MCF 10A (cell line): ENCODE measurements at regions not wholly inside any gene's neighbourhood (a gene's known extent, or its start where the extent isn't known, plus 50 kb on each side); places are given as distances from the start of the nearest gene placed in this dataset.

Experiments
- BruUV-seq: library from RNA; stranded (reverse); fragments of 400-500 nt; replicated peaks from 2 replicates; lab custom pipeline; 2021; lab: Mats Ljungman, UMichigan
- CTCF ChIA-PET: fragments of 300-600 bp; sonication (Branson Sonifier 250); formaldehyde crosslinking; extraction: SDS; loops from one replicate; lab custom pipeline; 2021; ENCODE audit warnings: antibody characterized with exemption, inconsistent platforms; lab: Yijun Ruan, JAX
- POLR2A ChIA-PET: fragments of 300-600, 350-650 bp; sonication (Branson Sonifier 250); formaldehyde crosslinking; extraction: SDS; loops from one replicate; lab custom pipeline; 2020; ENCODE audit warnings: antibody characterized with exemption, inconsistent platforms; lab: Yijun Ruan, JAX
- DNase-seq: peaks from one replicate; pipeline ENCODE4 v3.0.0-alpha.2; 2018; ENCODE audit not compliant: unreplicated experiment
- H3K27ac Mint-ChIP-seq: one replicate; pipeline ENCODE4 v1.8.0; 2022; ENCODE audit warnings: mild to moderate bottlenecking, low read depth, mixed read lengths; ENCODE audit not compliant: unreplicated experiment
- H3K27me3 Mint-ChIP-seq: one replicate; pipeline ENCODE4 v1.8.0; 2022; ENCODE audit warnings: mixed read lengths; ENCODE audit not compliant: insufficient read depth, unreplicated experiment
- H3K36me3 Mint-ChIP-seq: one replicate; pipeline ENCODE4 v1.8.0; 2022; ENCODE audit warnings: mild to moderate bottlenecking, moderate library complexity, mixed read lengths; ENCODE audit not compliant: insufficient read depth, unreplicated experiment
- H3K4me1 Mint-ChIP-seq: one replicate; pipeline ENCODE4 v1.8.0; 2022; ENCODE audit warnings: mixed read lengths; ENCODE audit not compliant: insufficient read depth, unreplicated experiment
- H3K4me3 Mint-ChIP-seq: one replicate; pipeline ENCODE4 v1.8.0; 2022; ENCODE audit warnings: mild to moderate bottlenecking, moderate library complexity, mixed read lengths; ENCODE audit not compliant: unreplicated experiment
- H3K9me3 Mint-ChIP-seq: one replicate; pipeline ENCODE4 v1.8.0; 2022; ENCODE audit warnings: mixed read lengths; ENCODE audit not compliant: unreplicated experiment
- intact Hi-C: fragments of 100-400 bp; cut with micrococcal nuclease; formaldehyde crosslinking; loops from 2 replicates; pipeline ENCODE4 v1.14.1; 2022
- TF ChIP-seq, protein P1 (sequence below): fragments of 200-600 bp; IDR thresholded peaks from one replicate; pipeline ENCODE4 v1.8.0; 2022; ENCODE audit warnings: antibody characterized with exemption, mild to moderate bottlenecking; ENCODE audit not compliant: unreplicated experiment

DNA sequence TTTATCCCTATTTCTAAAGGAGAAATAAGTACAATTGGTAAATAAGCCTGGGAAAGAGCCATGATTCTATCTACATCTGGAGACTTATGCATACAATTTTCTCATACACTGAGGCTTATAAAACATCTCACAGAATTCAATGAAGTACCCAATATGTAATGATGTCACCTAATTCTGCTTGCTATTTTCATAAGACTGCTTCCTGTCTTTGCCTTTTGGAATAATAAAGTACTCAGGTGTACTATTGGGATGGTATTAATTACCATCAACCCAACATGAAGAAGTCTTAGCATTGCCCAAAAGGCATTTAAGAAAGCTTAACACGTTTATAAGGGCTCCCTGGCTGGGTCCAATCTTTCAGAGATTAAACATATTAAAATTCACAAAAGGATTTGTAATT, 216.4 kb upstream of the TSHZ2 start:
- no peaks in the 10 kb centered on the region for H3K27me3 Mint-ChIP-seq
- no peak overlapping the region for H3K4me3 Mint-ChIP-seq
- no peaks in the 10 kb centered on the region for H3K9me3 Mint-ChIP-seq
- H3K4me1 Mint-ChIP-seq = no peaks in the 10 kb centered on the region
- ChIA-PET CTCF (interaction anchor here (1.0 kb wide), 1 partner anchor 9 kb away, joined by 3 read pairs; no protein-coding TSS in a partner anchor), POLR2A (no interaction called here)
- no peaks in the 10 kb centered on the region for H3K36me3 Mint-ChIP-seq
- no TSS peak for BruUV-seq
- DNase-seq = no peak
- TF ChIP-seq, protein P1, sequence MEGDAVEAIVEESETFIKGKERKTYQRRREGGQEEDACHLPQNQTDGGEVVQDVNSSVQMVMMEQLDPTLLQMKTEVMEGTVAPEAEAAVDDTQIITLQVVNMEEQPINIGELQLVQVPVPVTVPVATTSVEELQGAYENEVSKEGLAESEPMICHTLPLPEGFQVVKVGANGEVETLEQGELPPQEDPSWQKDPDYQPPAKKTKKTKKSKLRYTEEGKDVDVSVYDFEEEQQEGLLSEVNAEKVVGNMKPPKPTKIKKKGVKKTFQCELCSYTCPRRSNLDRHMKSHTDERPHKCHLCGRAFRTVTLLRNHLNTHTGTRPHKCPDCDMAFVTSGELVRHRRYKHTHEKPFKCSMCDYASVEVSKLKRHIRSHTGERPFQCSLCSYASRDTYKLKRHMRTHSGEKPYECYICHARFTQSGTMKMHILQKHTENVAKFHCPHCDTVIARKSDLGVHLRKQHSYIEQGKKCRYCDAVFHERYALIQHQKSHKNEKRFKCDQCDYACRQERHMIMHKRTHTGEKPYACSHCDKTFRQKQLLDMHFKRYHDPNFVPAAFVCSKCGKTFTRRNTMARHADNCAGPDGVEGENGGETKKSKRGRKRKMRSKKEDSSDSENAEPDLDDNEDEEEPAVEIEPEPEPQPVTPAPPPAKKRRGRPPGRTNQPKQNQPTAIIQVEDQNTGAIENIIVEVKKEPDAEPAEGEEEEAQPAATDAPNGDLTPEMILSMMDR = no peak
- H3K27ac Mint-ChIP-seq = no peak overlapping the region
- intact Hi-C loops = no loop called here

DNA sequence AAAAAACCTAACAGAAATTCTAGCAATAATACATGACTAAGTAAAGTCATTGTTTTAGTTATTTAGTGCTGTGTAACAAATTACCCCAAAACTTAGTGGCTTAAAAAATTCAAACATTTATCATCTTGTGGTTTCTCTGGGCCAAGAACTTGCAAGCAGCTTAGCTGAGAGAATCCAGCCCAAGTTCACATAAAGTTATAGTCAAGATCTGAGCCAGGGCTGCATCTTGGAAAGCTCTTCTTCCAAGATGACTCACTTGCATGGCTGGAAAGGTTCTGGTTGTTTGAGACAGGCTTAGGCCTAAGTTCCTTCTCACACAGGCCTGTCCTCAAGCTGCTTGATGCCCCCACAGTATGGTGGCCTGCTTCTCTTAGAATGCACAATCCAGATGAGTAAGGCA, 217.8 kb upstream of the TSHZ2 start:
- H3K27ac Mint-ChIP-seq = no peak overlapping the region
- no TSS peak for BruUV-seq
- no peaks in the 10 kb centered on the region for H3K4me1 Mint-ChIP-seq
- H3K36me3 Mint-ChIP-seq = no peaks in the 10 kb centered on the region
- no peaks in the 10 kb centered on the region for H3K27me3 Mint-ChIP-seq
- H3K9me3 Mint-ChIP-seq = no peaks in the 10 kb centered on the region
- ChIA-PET POLR2A (no interaction called here), CTCF (no interaction called here)
- intact Hi-C loops = no loop called here
- TF ChIP-seq, protein P1 = no peak
- DNase-seq = no peak
- H3K4me3 Mint-ChIP-seq = no peak overlapping the region

DNA sequence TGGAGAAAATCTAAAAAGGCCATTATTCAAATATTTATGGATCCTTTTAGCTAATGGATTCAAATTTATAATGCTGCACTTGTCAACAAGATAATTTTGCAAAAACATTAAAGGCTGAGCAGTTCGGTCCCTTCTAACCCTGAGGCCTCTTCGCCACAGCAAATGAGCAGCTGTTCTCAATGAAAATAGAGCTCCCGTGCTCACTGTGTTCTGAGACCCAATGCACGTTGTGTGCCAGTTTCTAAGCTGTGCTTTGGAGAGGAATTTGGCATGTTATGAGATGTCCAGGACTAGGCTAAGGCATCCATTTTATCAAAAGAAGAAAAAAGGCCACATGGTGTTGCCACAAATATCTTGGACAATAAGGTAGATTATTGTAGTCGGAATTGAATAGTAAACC, 220.1 kb upstream of the TSHZ2 start:
- POLR2A ChIA-PET = no interaction called here
- Mint-ChIP-seq H3K36me3 (no peaks in the 10 kb centered on the region), H3K27ac (no peak overlapping the region), H3K27me3 (no peaks in the 10 kb centered on the region), H3K4me1 (no peaks in the 10 kb centered on the region), H3K9me3 (no peaks in the 10 kb centered on the region), H3K4me3 (no peak overlapping the region)
- intact Hi-C loops = no loop called here
- BruUV-seq = no TSS peak
- CTCF ChIA-PET = interaction anchor here (0.7 to 1.3 kb wide), 3 partner anchors 82 to 466 kb away, joined by 3 to 4 read pairs (median 3); no protein-coding TSS in a partner anchor
- DNase-seq = no peak
- TF ChIP-seq, protein P1 = no peak

DNA sequence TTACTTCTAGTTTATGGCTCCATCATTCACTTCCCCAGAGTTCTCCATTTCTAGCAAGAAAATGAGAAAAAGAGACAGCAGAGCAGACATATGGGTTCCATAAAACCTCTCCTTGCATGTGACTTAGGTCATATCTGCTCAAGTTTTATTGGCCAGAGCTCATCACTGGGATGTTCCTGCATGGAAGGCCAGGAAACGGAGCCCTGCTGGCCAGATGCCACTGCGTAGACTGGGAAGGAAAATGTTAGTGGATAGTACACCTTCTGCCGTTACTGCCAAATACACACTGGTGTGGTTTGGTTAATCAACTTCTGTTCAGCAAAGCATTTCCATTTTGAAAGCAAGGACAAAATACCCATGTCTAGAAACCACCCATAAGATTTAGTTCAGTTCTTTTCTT, 220.6 kb upstream of the TSHZ2 start:
- Mint-ChIP-seq H3K36me3 (no peaks in the 10 kb centered on the region), H3K4me1 (no peaks in the 10 kb centered on the region), H3K4me3 (no peak overlapping the region), H3K27me3 (no peaks in the 10 kb centered on the region), H3K9me3 (no peaks in the 10 kb centered on the region), H3K27ac (no peak overlapping the region)
- intact Hi-C loops = no loop called here
- ChIA-PET POLR2A (no interaction called here), CTCF (interaction anchor here (1.0 kb wide), 1 partner anchor 467 kb away, joined by 3 read pairs; no protein-coding TSS in a partner anchor)
- BruUV-seq = no TSS peak
- DNase-seq = no peak
- TF ChIP-seq, protein P1 = no peak
